ENCODE measurements at regions not wholly inside any gene's neighbourhood (a gene's known extent, or its start where the extent isn't known, plus 50 kb on each side); places are given as distances from the start of the nearest gene placed in this dataset.

DNA sequence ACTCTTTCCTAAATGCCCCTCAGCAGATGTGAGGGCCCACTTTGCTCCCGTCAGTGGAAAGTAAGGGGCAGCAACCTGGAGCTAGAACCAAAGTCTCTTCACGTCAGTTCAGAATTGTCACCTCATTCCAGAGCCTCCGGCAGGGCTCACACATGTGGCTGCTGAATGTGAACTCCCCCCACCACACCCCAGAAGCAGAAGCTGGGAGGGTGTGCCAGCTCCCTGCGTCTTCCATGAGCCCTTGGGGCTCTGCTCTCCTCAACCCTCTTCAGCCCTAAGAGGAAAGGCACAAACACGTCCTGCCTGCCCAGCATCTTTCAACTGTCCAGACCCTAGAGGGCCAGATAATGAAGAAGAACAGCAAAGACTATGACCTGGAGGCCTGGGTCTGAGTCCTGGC lies 105.3 kb downstream of the SALL1 start:
- TF ChIP-seq, protein P1, sequence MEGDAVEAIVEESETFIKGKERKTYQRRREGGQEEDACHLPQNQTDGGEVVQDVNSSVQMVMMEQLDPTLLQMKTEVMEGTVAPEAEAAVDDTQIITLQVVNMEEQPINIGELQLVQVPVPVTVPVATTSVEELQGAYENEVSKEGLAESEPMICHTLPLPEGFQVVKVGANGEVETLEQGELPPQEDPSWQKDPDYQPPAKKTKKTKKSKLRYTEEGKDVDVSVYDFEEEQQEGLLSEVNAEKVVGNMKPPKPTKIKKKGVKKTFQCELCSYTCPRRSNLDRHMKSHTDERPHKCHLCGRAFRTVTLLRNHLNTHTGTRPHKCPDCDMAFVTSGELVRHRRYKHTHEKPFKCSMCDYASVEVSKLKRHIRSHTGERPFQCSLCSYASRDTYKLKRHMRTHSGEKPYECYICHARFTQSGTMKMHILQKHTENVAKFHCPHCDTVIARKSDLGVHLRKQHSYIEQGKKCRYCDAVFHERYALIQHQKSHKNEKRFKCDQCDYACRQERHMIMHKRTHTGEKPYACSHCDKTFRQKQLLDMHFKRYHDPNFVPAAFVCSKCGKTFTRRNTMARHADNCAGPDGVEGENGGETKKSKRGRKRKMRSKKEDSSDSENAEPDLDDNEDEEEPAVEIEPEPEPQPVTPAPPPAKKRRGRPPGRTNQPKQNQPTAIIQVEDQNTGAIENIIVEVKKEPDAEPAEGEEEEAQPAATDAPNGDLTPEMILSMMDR (IDR thresholded peaks at IDR 0.05), result no peak
- no peak for TF ChIP-seq POLR2A (IDR thresholded peaks at IDR 0.05)
